Stimulated activated memory B cell treated with anti-CD40 and anti-IgM and Interleukin-4, amounts not matched to agents 10 μg/mL and 1 μg/mL and 100 μg/mL, for 72 hours (primary cell): ENCODE measurements at regions not wholly inside any gene's neighbourhood (a gene's known extent, or its start where the extent isn't known, plus 50 kb on each side); places are given as distances from the start of the nearest gene placed in this dataset.

ENCODE experiments used
- ATAC-seq: fragments of 150-1000 bp; cut with Tn5 transposase; 2 replicates; pipeline ENCODE4 v1.10.0; 2021
- H3K27ac Mint-ChIP-seq: one replicate; pipeline ENCODE4 v1.8.0; 2022; ENCODE audit warnings: mild to moderate bottlenecking, mixed read lengths
- H3K27me3 Mint-ChIP-seq: one replicate; pipeline ENCODE4 v1.8.0; 2022; ENCODE audit warnings: mixed read lengths
- H3K36me3 Mint-ChIP-seq: one replicate; pipeline ENCODE4 v1.8.0; 2022; ENCODE audit warnings: mixed read lengths
- H3K4me1 Mint-ChIP-seq: one replicate; pipeline ENCODE4 v1.8.0; 2022; ENCODE audit warnings: mixed read lengths
- H3K4me3 Mint-ChIP-seq: one replicate; pipeline ENCODE4 v1.8.0; 2022; ENCODE audit warnings: mild to moderate bottlenecking, moderate library complexity, mixed read lengths
- H3K9me3 Mint-ChIP-seq: one replicate; pipeline ENCODE4 v1.8.0; 2022; ENCODE audit warnings: mixed read lengths

- ATAC-seq, result no peak
- Mint-ChIP-seq H3K4me3 (no peak overlapping the region), H3K36me3 (peaks cover 6% of the 10 kb centered on the region), H3K27ac (no peak overlapping the region), H3K9me3 (no peaks in the 10 kb centered on the region), H3K27me3 (no peaks in the 10 kb centered on the region), H3K4me1 (no peaks in the 10 kb centered on the region)
These were observed 149.2 kb downstream of the OMA1 start for GRCh38 chr1:58397187-58397820.

- Mint-ChIP-seq H3K36me3 (peaks cover 6% of the 10 kb centered on the region), H3K4me3 (no peak overlapping the region), H3K4me1 (no peaks in the 10 kb centered on the region), H3K9me3 (no peaks in the 10 kb centered on the region), H3K27me3 (no peaks in the 10 kb centered on the region), H3K27ac (no peak overlapping the region)
- no peak for ATAC-seq
These were observed 150.4 kb downstream of the OMA1 start for GRCh38 chr1:58396150-58396549.

GRCh38 chr1:58395355-58395754, 151.2 kb downstream of the OMA1 start:
- no peaks in the 10 kb centered on the region for H3K27me3 Mint-ChIP-seq
- H3K4me3 Mint-ChIP-seq, result no peak overlapping the region
- no peak for ATAC-seq
- no peaks in the 10 kb centered on the region for H3K4me1 Mint-ChIP-seq
- H3K36me3 Mint-ChIP-seq, result peaks cover 6% of the 10 kb centered on the region
- no peaks in the 10 kb centered on the region for H3K9me3 Mint-ChIP-seq
- H3K27ac Mint-ChIP-seq, result no peak overlapping the region

GRCh38 chr1:58392083-58392482, 154.4 kb downstream of the OMA1 start:
- no peaks in the 10 kb centered on the region for H3K9me3 Mint-ChIP-seq
- ATAC-seq, result peak; percentile 95
- H3K27me3 Mint-ChIP-seq, result no peaks in the 10 kb centered on the region
- H3K4me3 Mint-ChIP-seq, result no peak overlapping the region
- peaks cover 6% of the 10 kb centered on the region for H3K36me3 Mint-ChIP-seq
- H3K4me1 Mint-ChIP-seq, result no peaks in the 10 kb centered on the region
- no peak overlapping the region for H3K27ac Mint-ChIP-seq

- Mint-ChIP-seq H3K4me3 (no peak overlapping the region), H3K27ac (no peak overlapping the region), H3K9me3 (no peaks in the 10 kb centered on the region), H3K4me1 (no peaks in the 10 kb centered on the region), H3K27me3 (no peaks in the 10 kb centered on the region), H3K36me3 (peaks cover 4% of the 10 kb centered on the region)
- no peak for ATAC-seq
These were observed 155.0 kb downstream of the OMA1 start for GRCh38 chr1:58391514-58391913.

GRCh38 chr1:58391056-58391455, 155.5 kb downstream of the OMA1 start:
- no peaks in the 10 kb centered on the region for H3K9me3 Mint-ChIP-seq
- no peak overlapping the region for H3K27ac Mint-ChIP-seq
- H3K4me3 Mint-ChIP-seq, result no peak overlapping the region
- H3K4me1 Mint-ChIP-seq, result no peaks in the 10 kb centered on the region
- H3K36me3 Mint-ChIP-seq, result no peaks in the 10 kb centered on the region
- ATAC-seq, result peak; percentile 57
- no peaks in the 10 kb centered on the region for H3K27me3 Mint-ChIP-seq

GRCh38 chr1:58390091-58390490, 156.4 kb downstream of the OMA1 start:
- H3K36me3 Mint-ChIP-seq, result peaks cover 5% of the 10 kb centered on the region
- H3K27me3 Mint-ChIP-seq, result no peaks in the 10 kb centered on the region
- H3K4me1 Mint-ChIP-seq, result no peaks in the 10 kb centered on the region
- no peak for ATAC-seq
- H3K4me3 Mint-ChIP-seq, result no peak overlapping the region
- H3K9me3 Mint-ChIP-seq, result no peaks in the 10 kb centered on the region
- peak overlapping the region; percentile 30 for H3K27ac Mint-ChIP-seq

GRCh38 chr1:58380345-58380744, 166.2 kb downstream of the OMA1 start:
- Mint-ChIP-seq H3K4me1 (no peaks in the 10 kb centered on the region), H3K36me3 (peaks cover 33% of the 10 kb centered on the region), H3K4me3 (no peak overlapping the region), H3K27ac (no peak overlapping the region), H3K9me3 (peaks cover 12% of the 10 kb centered on the region), H3K27me3 (no peaks in the 10 kb centered on the region)
- no peak for ATAC-seq

GRCh38 chr1:58367217-58367616, 179.3 kb downstream of the OMA1 start:
- peaks cover 8% of the 10 kb centered on the region for H3K4me1 Mint-ChIP-seq
- H3K36me3 Mint-ChIP-seq, result peaks cover 23% of the 10 kb centered on the region
- H3K27me3 Mint-ChIP-seq, result no peaks in the 10 kb centered on the region
- no peak for ATAC-seq
- peaks cover 10% of the 10 kb centered on the region for H3K9me3 Mint-ChIP-seq
- H3K4me3 Mint-ChIP-seq, result no peak overlapping the region
- no peak overlapping the region for H3K27ac Mint-ChIP-seq

- no peak for ATAC-seq
- Mint-ChIP-seq H3K9me3 (no peaks in the 10 kb centered on the region), H3K36me3 (peaks cover 6% of the 10 kb centered on the region), H3K27ac (no peak overlapping the region), H3K4me3 (no peak overlapping the region), H3K27me3 (no peaks in the 10 kb centered on the region), H3K4me1 (peaks cover 8% of the 10 kb centered on the region)
These were observed 181.2 kb downstream of the OMA1 start for GRCh38 chr1:58365328-58365727.

- H3K4me3 Mint-ChIP-seq, result no peak overlapping the region
- H3K27ac Mint-ChIP-seq, result peak overlapping the region; percentile 9
- no peaks in the 10 kb centered on the region for H3K27me3 Mint-ChIP-seq
- peak; percentile 66 for ATAC-seq
- H3K36me3 Mint-ChIP-seq, result no peaks in the 10 kb centered on the region
- peaks cover 16% of the 10 kb centered on the region for H3K4me1 Mint-ChIP-seq
- H3K9me3 Mint-ChIP-seq, result no peaks in the 10 kb centered on the region
These were observed 182.9 kb downstream of the OMA1 start for GRCh38 chr1:58363585-58363984.

GRCh38 chr1:58361134-58361533, 185.4 kb downstream of the OMA1 start:
- ATAC-seq, result no peak
- Mint-ChIP-seq H3K36me3 (peaks cover 12% of the 10 kb centered on the region), H3K4me3 (no peak overlapping the region), H3K27ac (no peak overlapping the region), H3K27me3 (no peaks in the 10 kb centered on the region), H3K4me1 (peaks cover 16% of the 10 kb centered on the region), H3K9me3 (no peaks in the 10 kb centered on the region)

- Mint-ChIP-seq H3K27ac (no peak overlapping the region), H3K9me3 (no peaks in the 10 kb centered on the region)
These were observed 188.2 kb downstream of the OMA1 start for GRCh38 chr1:58358346-58358745.

GRCh38 chr1:58356402-58356801, 190.1 kb downstream of the OMA1 start:
- H3K9me3 Mint-ChIP-seq, result no peaks in the 10 kb centered on the region
- ATAC-seq, result no peak
- peaks cover 8% of the 10 kb centered on the region for H3K4me1 Mint-ChIP-seq
- no peak overlapping the region for H3K27ac Mint-ChIP-seq
- peaks cover 15% of the 10 kb centered on the region for H3K36me3 Mint-ChIP-seq
- H3K4me3 Mint-ChIP-seq, result no peak overlapping the region
- H3K27me3 Mint-ChIP-seq, result no peaks in the 10 kb centered on the region

More at GRCh38 chr1:58358346-58358745, 188.2 kb downstream of the OMA1 start:
- H3K36me3 Mint-ChIP-seq, result peaks cover 13% of the 10 kb centered on the region
- ATAC-seq, result no peak
- H3K4me3 Mint-ChIP-seq, result no peak overlapping the region
- no peaks in the 10 kb centered on the region for H3K27me3 Mint-ChIP-seq
- peaks cover 8% of the 10 kb centered on the region for H3K4me1 Mint-ChIP-seq

GRCh38 chr1:58353168-58353567, 193.4 kb downstream of the OMA1 start:
- Mint-ChIP-seq H3K9me3 (peaks cover 7% of the 10 kb centered on the region), H3K4me1 (no peaks in the 10 kb centered on the region), H3K36me3 (peaks cover 32% of the 10 kb centered on the region), H3K27ac (no peak overlapping the region), H3K4me3 (no peak overlapping the region), H3K27me3 (no peaks in the 10 kb centered on the region)
- no peak for ATAC-seq

- H3K27me3 Mint-ChIP-seq, result no peaks in the 10 kb centered on the region
- H3K27ac Mint-ChIP-seq, result no peak overlapping the region
- no peaks in the 10 kb centered on the region for H3K4me1 Mint-ChIP-seq
- peaks cover 7% of the 10 kb centered on the region for H3K9me3 Mint-ChIP-seq
- peaks cover 32% of the 10 kb centered on the region for H3K36me3 Mint-ChIP-seq
- H3K4me3 Mint-ChIP-seq, result no peak overlapping the region
- no peak for ATAC-seq
These were observed 193.9 kb downstream of the OMA1 start for GRCh38 chr1:58352476-58353092.
